HuH-7 (cell line): ENCODE measurements at regions not wholly inside any gene's neighbourhood (a gene's known extent, or its start where the extent isn't known, plus 50 kb on each side); places are given as distances from the start of the nearest gene placed in this dataset.

Experiments
- DNase-seq: peaks from one replicate; pipeline ENCODE4 v3.0.0; 2011; ENCODE audit warnings: low spot score

GRCh38 chr1:181327796-181328195 is 155.5 kb upstream of the CACNA1E start:
- no peak for DNase-seq

GRCh38 chr1:181334724-181335123 is 148.6 kb upstream of the CACNA1E start:
- DNase-seq: no peak

GRCh38 chr1:181335631-181336030 is 147.7 kb upstream of the CACNA1E start:
- DNase-seq: no peak

GRCh38 chr1:181341026-181341632 is 142.2 kb upstream of the CACNA1E start:
- no peak for DNase-seq

- no peak for DNase-seq
These were observed 139.2 kb upstream of the CACNA1E start for GRCh38 chr1:181344091-181344490.

- no peak for DNase-seq
These were observed 138.2 kb upstream of the CACNA1E start for GRCh38 chr1:181345146-181345545.

- no peak for DNase-seq
These were observed 135.6 kb upstream of the CACNA1E start for GRCh38 chr1:181347495-181348390.

GRCh38 chr1:181349512-181349911 is 133.8 kb upstream of the CACNA1E start:
- DNase-seq: no peak

- no peak for DNase-seq
These were observed 133.2 kb upstream of the CACNA1E start for GRCh38 chr1:181350131-181350530.

GRCh38 chr1:181351740-181352139 is 131.6 kb upstream of the CACNA1E start:
- DNase-seq: no peak

GRCh38 chr1:181352695-181353094 is 130.6 kb upstream of the CACNA1E start:
- no peak for DNase-seq

GRCh38 chr1:181353526-181353925 is 129.8 kb upstream of the CACNA1E start:
- no peak for DNase-seq

- DNase-seq: no peak
These were observed 128.5 kb upstream of the CACNA1E start for GRCh38 chr1:181354865-181355264.

GRCh38 chr1:181356505-181357340 is 126.6 kb upstream of the CACNA1E start:
- DNase-seq: no peak

- DNase-seq: no peak
These were observed 124.3 kb upstream of the CACNA1E start for GRCh38 chr1:181359012-181359411.

GRCh38 chr1:181364801-181365200 is 118.5 kb upstream of the CACNA1E start:
- DNase-seq: no peak

GRCh38 chr1:181366910-181367309 is 116.4 kb upstream of the CACNA1E start:
- DNase-seq: no peak

- no peak for DNase-seq
These were observed 113.9 kb upstream of the CACNA1E start for GRCh38 chr1:181369416-181369815.

- DNase-seq: no peak
These were observed 99.6 kb upstream of the CACNA1E start for GRCh38 chr1:181383695-181384094.

- no peak for DNase-seq
These were observed 97.0 kb upstream of the CACNA1E start for GRCh38 chr1:181386340-181386739.

GRCh38 chr1:181386951-181387350 is 96.4 kb upstream of the CACNA1E start:
- DNase-seq: no peak

- DNase-seq: no peak
These were observed 95.6 kb upstream of the CACNA1E start for GRCh38 chr1:181387702-181388101.
